ENCODE measurements at regions not wholly inside any gene's neighbourhood (a gene's known extent, or its start where the extent isn't known, plus 50 kb on each side); places are given as distances from the start of the nearest gene placed in this dataset.

DNA sequence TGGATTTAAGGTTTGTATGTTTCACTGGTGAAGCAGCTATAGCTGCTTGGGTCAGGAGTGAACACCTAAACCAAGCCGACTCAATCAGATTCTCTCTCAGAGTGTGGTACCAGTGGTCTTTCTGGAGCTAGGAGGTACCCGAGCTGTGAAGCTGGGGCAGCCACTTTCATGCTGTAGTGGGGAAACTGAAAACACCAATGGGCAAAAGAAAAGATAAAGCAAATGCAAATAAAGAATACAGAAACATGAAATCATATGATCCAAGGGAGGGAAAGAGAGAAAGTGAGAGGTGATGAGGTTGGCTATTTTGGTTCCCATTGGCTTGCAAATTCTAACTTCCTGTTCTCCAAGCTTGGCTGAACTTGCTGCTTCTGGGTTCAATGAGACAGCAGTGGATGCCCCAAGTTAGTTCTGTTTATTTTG lies 212.3 kb upstream of the CFAP20DC start:
- H3K27me3 Mint-ChIP-seq (ENCODE audit: unreplicated experiment): no peaks in the 10 kb centered on the region
- intact Hi-C loops (cut with micrococcal nuclease; ENCODE audit: unreplicated experiment): no loop called here
- DNase-seq: no peak
- no peak overlapping the region for H3K4me3 Mint-ChIP-seq (ENCODE audit: low read depth, unreplicated experiment)
- H3K9me3 Mint-ChIP-seq (ENCODE audit: low read depth, unreplicated experiment): no peaks in the 10 kb centered on the region
- CTCF ChIA-PET: interaction anchor here (0.5 kb wide), 1 partner anchor 9 kb away, joined by 8 read pairs; no protein-coding TSS in a partner anchor
- H3K27ac Mint-ChIP-seq (ENCODE audit: unreplicated experiment): no peak overlapping the region
- no TSS peak for BruUV-seq (replicated peaks)
- TF ChIP-seq, protein P1, sequence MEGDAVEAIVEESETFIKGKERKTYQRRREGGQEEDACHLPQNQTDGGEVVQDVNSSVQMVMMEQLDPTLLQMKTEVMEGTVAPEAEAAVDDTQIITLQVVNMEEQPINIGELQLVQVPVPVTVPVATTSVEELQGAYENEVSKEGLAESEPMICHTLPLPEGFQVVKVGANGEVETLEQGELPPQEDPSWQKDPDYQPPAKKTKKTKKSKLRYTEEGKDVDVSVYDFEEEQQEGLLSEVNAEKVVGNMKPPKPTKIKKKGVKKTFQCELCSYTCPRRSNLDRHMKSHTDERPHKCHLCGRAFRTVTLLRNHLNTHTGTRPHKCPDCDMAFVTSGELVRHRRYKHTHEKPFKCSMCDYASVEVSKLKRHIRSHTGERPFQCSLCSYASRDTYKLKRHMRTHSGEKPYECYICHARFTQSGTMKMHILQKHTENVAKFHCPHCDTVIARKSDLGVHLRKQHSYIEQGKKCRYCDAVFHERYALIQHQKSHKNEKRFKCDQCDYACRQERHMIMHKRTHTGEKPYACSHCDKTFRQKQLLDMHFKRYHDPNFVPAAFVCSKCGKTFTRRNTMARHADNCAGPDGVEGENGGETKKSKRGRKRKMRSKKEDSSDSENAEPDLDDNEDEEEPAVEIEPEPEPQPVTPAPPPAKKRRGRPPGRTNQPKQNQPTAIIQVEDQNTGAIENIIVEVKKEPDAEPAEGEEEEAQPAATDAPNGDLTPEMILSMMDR (IDR thresholded peaks at IDR 0.05; ENCODE audit: unreplicated experiment): no peak
- H3K4me1 Mint-ChIP-seq (ENCODE audit: low read depth, unreplicated experiment): no peaks in the 10 kb centered on the region
- no peaks in the 10 kb centered on the region for H3K36me3 Mint-ChIP-seq (ENCODE audit: insufficient read depth, unreplicated experiment)

DNA sequence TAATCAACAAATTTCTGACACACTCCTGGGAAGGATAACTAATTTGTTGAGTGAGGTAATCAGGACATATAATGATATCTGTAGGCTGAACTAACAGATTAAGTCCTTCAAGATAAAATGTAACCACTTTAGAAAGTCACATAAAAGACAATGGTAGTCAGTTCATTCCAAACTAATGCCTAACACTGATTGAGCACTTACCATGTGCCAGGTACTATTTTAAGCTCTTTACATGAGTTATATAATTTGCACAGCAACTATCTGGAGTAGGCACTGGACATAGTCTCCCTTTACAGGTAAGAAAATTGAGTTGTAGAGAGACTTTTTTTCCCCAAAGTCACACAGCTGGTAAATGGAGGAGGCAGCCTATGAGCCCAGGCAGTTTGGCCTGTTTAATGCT lies 211.2 kb upstream of the CFAP20DC start:
- Mint-ChIP-seq H3K4me3 (ENCODE audit: low read depth, unreplicated experiment) (no peak overlapping the region), H3K27me3 (ENCODE audit: unreplicated experiment) (no peaks in the 10 kb centered on the region), H3K4me1 (ENCODE audit: low read depth, unreplicated experiment) (no peaks in the 10 kb centered on the region), H3K9me3 (ENCODE audit: low read depth, unreplicated experiment) (no peaks in the 10 kb centered on the region), H3K36me3 (ENCODE audit: insufficient read depth, unreplicated experiment) (no peaks in the 10 kb centered on the region), H3K27ac (ENCODE audit: unreplicated experiment) (no peak overlapping the region)
- DNase-seq: no peak
- CTCF ChIA-PET: no interaction called here
- no TSS peak for BruUV-seq (replicated peaks)
- intact Hi-C loops (cut with micrococcal nuclease; ENCODE audit: unreplicated experiment): no loop called here
- TF ChIP-seq, protein P1 (IDR thresholded peaks at IDR 0.05; ENCODE audit: unreplicated experiment): no peak

DNA sequence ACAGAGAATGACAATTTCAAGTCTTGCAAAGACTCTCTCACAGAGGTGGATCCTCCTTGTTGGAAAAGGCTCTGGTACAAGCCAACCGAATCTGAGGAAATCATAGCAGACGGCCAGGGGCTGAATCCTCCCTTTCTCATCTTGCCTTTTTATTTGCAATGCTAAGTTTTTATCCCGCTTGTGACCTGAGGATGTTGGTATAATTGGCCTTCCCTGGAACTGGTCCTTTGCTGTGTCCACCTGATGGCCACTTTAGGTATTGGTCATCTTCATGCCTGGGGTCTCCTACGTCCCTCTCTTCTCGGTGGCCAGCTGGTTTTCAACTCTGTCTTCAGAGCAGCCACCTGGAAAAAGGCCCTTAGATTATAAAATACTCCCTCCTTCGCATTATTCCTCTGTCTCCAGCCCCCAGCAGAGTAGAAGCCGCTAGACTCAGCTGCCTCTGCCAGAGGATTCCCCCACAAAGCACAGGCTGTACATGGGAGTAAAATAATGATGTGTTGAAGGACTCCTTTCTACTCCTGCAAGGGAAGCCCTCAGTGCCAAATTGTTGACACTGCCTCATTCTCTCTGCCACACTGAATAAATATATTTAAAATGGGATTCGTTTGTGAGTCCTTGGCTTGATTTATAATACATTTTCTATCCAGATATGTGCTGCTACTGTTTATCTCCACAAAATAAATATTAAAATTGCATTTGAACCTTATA lies 208.9 kb upstream of the CFAP20DC start:
- H3K4me1 Mint-ChIP-seq (ENCODE audit: low read depth, unreplicated experiment): no peaks in the 10 kb centered on the region
- TF ChIP-seq, protein P1 (IDR thresholded peaks at IDR 0.05; ENCODE audit: unreplicated experiment): no peak
- H3K36me3 Mint-ChIP-seq (ENCODE audit: insufficient read depth, unreplicated experiment): no peaks in the 10 kb centered on the region
- H3K9me3 Mint-ChIP-seq (ENCODE audit: low read depth, unreplicated experiment): no peaks in the 10 kb centered on the region
- no peak for DNase-seq
- BruUV-seq (replicated peaks): no TSS peak
- H3K4me3 Mint-ChIP-seq (ENCODE audit: low read depth, unreplicated experiment): no peak overlapping the region
- H3K27ac Mint-ChIP-seq (ENCODE audit: unreplicated experiment): no peak overlapping the region
- H3K27me3 Mint-ChIP-seq (ENCODE audit: unreplicated experiment): no peaks in the 10 kb centered on the region
- CTCF ChIA-PET: no interaction called here
- intact Hi-C loops (cut with micrococcal nuclease; ENCODE audit: unreplicated experiment): no loop called here

DNA sequence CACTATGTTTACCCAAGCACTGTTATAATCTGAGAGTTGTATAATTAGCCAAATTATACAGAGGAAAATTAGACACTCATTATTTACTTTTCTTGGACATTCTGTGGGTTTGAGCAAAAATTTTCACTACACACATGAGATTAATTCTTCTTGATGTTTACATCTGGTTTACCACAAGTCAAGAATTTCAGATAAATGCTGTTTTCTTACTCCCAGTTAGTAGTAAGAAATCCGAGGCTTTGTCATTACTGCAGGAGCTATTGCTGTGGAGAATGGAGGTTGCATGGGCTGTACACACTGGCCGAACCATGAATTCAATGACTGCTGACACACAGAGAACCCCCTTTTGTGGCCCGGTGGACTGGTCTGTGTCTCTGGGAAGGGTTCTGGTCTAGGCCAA lies 207.7 kb upstream of the CFAP20DC start:
- intact Hi-C loops (cut with micrococcal nuclease; ENCODE audit: unreplicated experiment): no loop called here
- no peaks in the 10 kb centered on the region for H3K4me1 Mint-ChIP-seq (ENCODE audit: low read depth, unreplicated experiment)
- no peak overlapping the region for H3K27ac Mint-ChIP-seq (ENCODE audit: unreplicated experiment)
- H3K36me3 Mint-ChIP-seq (ENCODE audit: insufficient read depth, unreplicated experiment): no peaks in the 10 kb centered on the region
- no peaks in the 10 kb centered on the region for H3K9me3 Mint-ChIP-seq (ENCODE audit: low read depth, unreplicated experiment)
- CTCF ChIA-PET: no interaction called here
- H3K4me3 Mint-ChIP-seq (ENCODE audit: low read depth, unreplicated experiment): no peak overlapping the region
- BruUV-seq (replicated peaks): no TSS peak
- DNase-seq: no peak
- no peaks in the 10 kb centered on the region for H3K27me3 Mint-ChIP-seq (ENCODE audit: unreplicated experiment)
- TF ChIP-seq, protein P1 (IDR thresholded peaks at IDR 0.05; ENCODE audit: unreplicated experiment): no peak

All from Calu3 (cell line).